Lung (tissue), 11 donors: ENCODE measurements at regions not wholly inside any gene's neighbourhood (a gene's known extent, or its start where the extent isn't known, plus 50 kb on each side); places are given as distances from the start of the nearest gene placed in this dataset.

Experiments
- ATAC-seq: fragments of 200-7000 bp; cut with Tn5 transposase; one replicate; pipeline ENCODE4 v1.9.1; 2020; ENCODE audit warnings: moderate number of reproducible peaks; ENCODE audit not compliant: insufficient read depth, low FRiP score
- DNase-seq, 3 donors: peaks; one replicate each; pipeline ENCODE4 v3.0.0-alpha.2; 2013 to 2017
- H3K27ac ChIP-seq, 2 donors: one replicate each; pipeline ENCODE4 v1.5.1; 2013; ENCODE audit warnings: mild to moderate bottlenecking in 2 of 2, moderate library complexity in 2 of 2, control low read depth in 1 of 2, inconsistent platforms in 1 of 2, low read depth in 1 of 2, low read length in 1 of 2
- H3K27me3 ChIP-seq, 3 donors: one replicate each; pipeline ENCODE4 v1.5.1; 2013; ENCODE audit warnings: low read length in 2 of 3; ENCODE audit not compliant: control insufficient read depth in 3 of 3, insufficient read depth in 3 of 3
- H3K36me3 ChIP-seq, 4 donors: one replicate each; pipeline ENCODE4 v1.5.1; 2013; ENCODE audit warnings: low read length in 4 of 4, mild to moderate bottlenecking in 1 of 4, moderate library complexity in 1 of 4; ENCODE audit not compliant: control insufficient read depth in 4 of 4, insufficient read depth in 4 of 4
- H3K4me1 ChIP-seq, 5 donors: one replicate each; pipeline ENCODE4 v1.5.1; 2013; ENCODE audit warnings: low read length in 5 of 5, mild to moderate bottlenecking in 2 of 5, moderate library complexity in 1 of 5; ENCODE audit not compliant: control insufficient read depth in 5 of 5, insufficient read depth in 5 of 5
- H3K4me3 ChIP-seq: one replicate; pipeline ENCODE4 v1.5.1; 2013; ENCODE audit warnings: mild to moderate bottlenecking, control low read depth, moderate library complexity
- H3K9ac ChIP-seq, 2 donors: one replicate each; pipeline ENCODE4 v1.5.1; 2013; ENCODE audit warnings: low read length in 2 of 2, control low read depth in 1 of 2; ENCODE audit not compliant: insufficient read depth in 1 of 2
- H3K9me3 ChIP-seq, 4 donors: one replicate each; pipeline ENCODE4 v1.5.1; 2013; ENCODE audit warnings: low read length in 3 of 4, mild to moderate bottlenecking in 1 of 4, moderate library complexity in 1 of 4; ENCODE audit not compliant: control insufficient read depth in 4 of 4, insufficient read depth in 3 of 4
- CTCF ChIP-seq: IDR thresholded peaks from 2 replicates; pipeline ENCODE4 v1.5.1; 2012; ENCODE audit warnings: mild to moderate bottlenecking; ENCODE audit errors: control extremely low read depth, extremely low read depth
- WGBS, 2 donors: extraction: QIAGEN DNeasy Blood & Tissue Kit; methylation state at CpG; one replicate each; pipeline ENCODE4 v1.1.7; 2013; 5-methylcytosine and 5-hydroxymethylcytosine counted together
- donor health status: control.
- donor health status: control.
- donor health status: Bipolar disorder and iron deficiency.
- donor health status: healthy.
- donor health status: DM: yes; HTN: yes; CAD: no.

DNA sequence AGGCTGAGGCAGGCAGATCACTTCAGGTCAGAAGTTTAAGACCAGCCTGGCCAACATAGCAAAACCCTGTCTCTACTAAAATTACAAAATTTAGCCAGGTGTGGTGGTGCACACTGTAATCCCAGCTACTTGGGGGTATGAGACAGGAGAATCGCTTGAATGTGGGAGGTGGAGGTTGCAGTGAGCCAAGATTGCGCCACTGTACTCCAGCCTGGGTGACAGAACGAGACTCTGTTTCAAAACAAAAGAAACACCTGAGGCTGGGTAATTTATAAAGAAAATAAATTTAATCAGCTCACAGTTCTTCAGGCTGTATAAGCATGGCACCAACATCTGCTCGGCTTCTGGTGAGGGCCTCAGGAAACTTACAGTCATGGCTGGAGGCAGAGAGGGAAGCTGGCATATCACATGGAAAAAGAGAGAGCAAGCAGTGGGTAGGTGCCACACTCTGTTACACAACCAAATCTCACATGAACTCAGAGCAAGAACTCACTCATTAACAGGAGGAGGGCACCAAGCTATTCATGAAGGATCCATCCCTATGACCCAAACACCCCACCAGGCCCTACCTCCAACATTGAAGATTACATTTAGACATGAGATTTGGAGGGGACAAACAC is 244.1 kb upstream of the RBBP8 start:
- Histone ChIP-seq H3K36me3 (no peaks in the 10 kb centered on the region), H3K27me3 (no peaks in the 10 kb centered on the region), H3K4me1 (peaks cover 0 to 48% (median 14%) of the 10 kb centered on the region in 5 donors), H3K4me3 (no peak overlapping the region), H3K27ac (no peak overlapping the region), H3K9me3 (peaks cover 0 to 2% (median 0%) of the 10 kb centered on the region in 4 donors), H3K9ac (no peak overlapping the region)
- ATAC-seq (no peak), DNase-seq (no peak)
- 93 to 95% methylated on average over 4 of the region's 4 CpGs for WGBS, 2 donors
- no peak for TF ChIP-seq CTCF

DNA sequence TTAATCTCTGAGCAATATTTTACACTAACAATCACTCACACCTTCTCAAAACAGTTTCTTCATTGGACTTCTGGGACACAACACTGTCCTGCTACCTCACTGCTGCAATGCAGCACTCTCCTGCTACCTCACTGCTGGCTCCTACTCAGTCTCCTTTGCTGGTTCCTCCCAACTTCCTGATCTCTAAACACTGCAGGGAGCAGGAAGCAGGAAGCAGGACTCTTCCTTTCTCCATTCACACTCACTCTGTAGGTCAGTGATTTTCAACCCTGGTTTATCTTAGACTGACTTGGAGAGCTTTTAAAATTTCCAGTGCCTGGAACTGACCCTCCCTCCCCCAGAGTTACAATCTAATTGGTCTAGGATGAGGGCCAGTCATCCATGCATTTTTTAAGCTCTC is 243.4 kb upstream of the RBBP8 start:
- no peak overlapping the region for H3K9ac ChIP-seq
- H3K9me3 ChIP-seq, result peaks cover 0 to 2% (median 0%) of the 10 kb centered on the region in 4 donors
- DNase-seq, result peak in 2 of 3 donors; percentile 47 to 72
- peaks cover 0 to 48% (median 14%) of the 10 kb centered on the region in 5 donors for H3K4me1 ChIP-seq
- no peaks in the 10 kb centered on the region for H3K36me3 ChIP-seq
- no peak for TF ChIP-seq CTCF
- no peak for ATAC-seq
- H3K27ac ChIP-seq, result no peak overlapping the region
- H3K4me3 ChIP-seq, result no peak overlapping the region
- no peaks in the 10 kb centered on the region for H3K27me3 ChIP-seq

GRCh38 chr18:22690556-22690955 is 242.6 kb upstream of the RBBP8 start:
- Histone ChIP-seq H3K4me1 (peaks cover 0 to 55% (median 14%) of the 10 kb centered on the region in 5 donors), H3K36me3 (no peaks in the 10 kb centered on the region), H3K4me3 (no peak overlapping the region), H3K9ac (no peak overlapping the region), H3K27me3 (no peaks in the 10 kb centered on the region), H3K9me3 (peaks cover 0 to 2% (median 0%) of the 10 kb centered on the region in 4 donors), H3K27ac (no peak overlapping the region)
- no peak for TF ChIP-seq CTCF
- no peak for ATAC-seq
- 79 to 81% methylated on average over 1 of the region's 1 CpG for WGBS, 2 donors
- DNase-seq, result peak; percentile 59 to 88 (median 79)
